H9 (cell line): ENCODE measurements at regions not wholly inside any gene's neighbourhood (a gene's known extent, or its start where the extent isn't known, plus 50 kb on each side); places are given as distances from the start of the nearest gene placed in this dataset.

Experiments
- DNase-seq: peaks from one replicate; pipeline ENCODE4 v3.0.0-alpha.2; 2017
- H2AFZ ChIP-seq: one replicate; pipeline ENCODE4 v1.6.1; 2013; ENCODE audit warnings: mild to moderate bottlenecking, low read length, control low read depth, moderate library complexity
- H2AK5ac ChIP-seq: 2 replicates; pipeline ENCODE4 v1.6.1; 2013; ENCODE audit warnings: low read length, control low read depth, mixed read lengths; ENCODE audit not compliant: insufficient read length
- H2BK120ac ChIP-seq: one replicate; pipeline ENCODE4 v1.6.1; 2013; ENCODE audit warnings: low read depth, mild to moderate bottlenecking, low read length, control low read depth, inconsistent platforms; ENCODE audit not compliant: poor library complexity, severe bottlenecking
- H2BK12ac ChIP-seq: 2 replicates; pipeline ENCODE4 v1.6.1; 2013; ENCODE audit warnings: low read length, control low read depth, mixed read lengths, low read depth; ENCODE audit not compliant: insufficient read length
- H2BK15ac ChIP-seq: 2 replicates; pipeline ENCODE4 v1.6.1; 2013; ENCODE audit warnings: low read depth, low read length, control low read depth
- H2BK20ac ChIP-seq: one replicate; pipeline ENCODE4 v1.6.1; 2013; ENCODE audit warnings: low read depth, mild to moderate bottlenecking, low read length, control low read depth, inconsistent platforms; ENCODE audit not compliant: poor library complexity, severe bottlenecking
- H2BK5ac ChIP-seq: 2 replicates; pipeline ENCODE4 v1.6.1; 2013; ENCODE audit warnings: low read length, control low read depth, mixed read lengths; ENCODE audit not compliant: insufficient read length
- H3K14ac ChIP-seq: 2 replicates; pipeline ENCODE4 v1.6.1; 2013; ENCODE audit warnings: low read length, control low read depth; ENCODE audit not compliant: insufficient read depth
- H3K18ac ChIP-seq: 2 replicates; pipeline ENCODE4 v1.6.1; 2013; ENCODE audit warnings: low read depth, mild to moderate bottlenecking, mixed read lengths, low read length, control low read depth; ENCODE audit not compliant: insufficient read length
- H3K23ac ChIP-seq: 2 replicates; pipeline ENCODE4 v1.6.1; 2013; ENCODE audit warnings: low read length, control low read depth, mixed read lengths, low read depth; ENCODE audit not compliant: insufficient read length
- H3K23me2 ChIP-seq: 2 replicates; pipeline ENCODE4 v1.6.1; 2013; ENCODE audit warnings: low read depth, mild to moderate bottlenecking, mixed read lengths, low read length, control low read depth; ENCODE audit not compliant: insufficient read length, poor library complexity, severe bottlenecking
- H3K27ac ChIP-seq: 2 replicates; pipeline ENCODE4 v1.5.1; 2013; ENCODE audit warnings: low read length, control low read depth, mixed read lengths, low read depth; ENCODE audit not compliant: insufficient read length
- H3K27me3 ChIP-seq: 2 replicates; pipeline ENCODE4 v1.6.1; 2013; ENCODE audit warnings: low read length, control low read depth, inconsistent platforms; ENCODE audit not compliant: insufficient read depth
- H3K4ac ChIP-seq: 2 replicates; pipeline ENCODE4 v1.6.1; 2013; ENCODE audit warnings: low read depth, mild to moderate bottlenecking, control low read depth, inconsistent platforms, low read length, moderate library complexity
- H3K4me1 ChIP-seq: 2 replicates; pipeline ENCODE4 v1.6.1; 2013; ENCODE audit warnings: low read length, control low read depth, inconsistent platforms; ENCODE audit not compliant: insufficient read depth
- H3K4me2 ChIP-seq: 2 replicates; pipeline ENCODE4 v1.6.1; 2013; ENCODE audit warnings: low read length, control low read depth, mixed read lengths; ENCODE audit not compliant: insufficient read length, insufficient read depth
- H3K56ac ChIP-seq: 2 replicates; pipeline ENCODE4 v1.6.1; 2013; ENCODE audit warnings: low read depth, mild to moderate bottlenecking, mixed read lengths, low read length, control low read depth; ENCODE audit not compliant: insufficient read length
- H3K79me1 ChIP-seq: 2 replicates; pipeline ENCODE4 v1.6.1; 2013; ENCODE audit warnings: low read depth, mild to moderate bottlenecking, moderate library complexity, low read length, control low read depth, inconsistent platforms; ENCODE audit not compliant: insufficient read depth, poor library complexity, severe bottlenecking
- H3K79me2 ChIP-seq: 2 replicates; pipeline ENCODE4 v1.6.1; 2013; ENCODE audit warnings: low read length, control low read depth, inconsistent platforms; ENCODE audit not compliant: insufficient read depth
- H3K9ac ChIP-seq: 2 replicates; pipeline ENCODE4 v1.6.1; 2013; ENCODE audit warnings: low read length, control low read depth, mixed read lengths; ENCODE audit not compliant: insufficient read length; ENCODE audit errors: extremely low read depth
- H3K9me3 ChIP-seq: one replicate; pipeline ENCODE4 v1.6.1; 2013; ENCODE audit warnings: low read depth, low read length, inconsistent platforms; ENCODE audit not compliant: control insufficient read depth
- H3T11ph ChIP-seq: one replicate; pipeline ENCODE4 v1.6.1; 2013; ENCODE audit warnings: mild to moderate bottlenecking, low read length, control low read depth, inconsistent platforms
- H4K20me1 ChIP-seq: one replicate; pipeline ENCODE4 v1.6.1; 2013; ENCODE audit not compliant: control insufficient read depth, insufficient read length, insufficient read depth
- H4K5ac ChIP-seq: 2 replicates; pipeline ENCODE4 v1.6.1; 2013; ENCODE audit warnings: low read depth, mild to moderate bottlenecking, mixed read lengths, low read length, control low read depth; ENCODE audit not compliant: insufficient read length
- H4K8ac ChIP-seq: replicated peaks from 2 replicates; pipeline ENCODE4 v1.6.1; 2013; ENCODE audit warnings: low read length, control low read depth, mixed read lengths, low read depth; ENCODE audit not compliant: insufficient read length
- H4K91ac ChIP-seq: 2 replicates; pipeline ENCODE4 v1.6.1; 2013; ENCODE audit warnings: low read depth, mild to moderate bottlenecking, moderate library complexity, mixed read lengths, low read length, control low read depth; ENCODE audit not compliant: insufficient read length
- H3K27ac Mint-ChIP-seq, 3 experiments: 2 replicates in 2 of 3; 3 replicates in 1 of 3; pipeline ENCODE4 v1.8.0; 2020 to 2021; ENCODE audit warnings: mixed read lengths in 3 of 3, mild to moderate bottlenecking in 1 of 3, moderate library complexity in 1 of 3
- H3K27me3 Mint-ChIP-seq: 2 replicates; pipeline ENCODE4 v1.8.0; 2021; ENCODE audit warnings: low read depth, mild to moderate bottlenecking, moderate library complexity, mixed read lengths
- H3K36me3 Mint-ChIP-seq, 3 experiments: 2 replicates in 2 of 3; 3 replicates in 1 of 3; pipeline ENCODE4 v1.8.0; 2020 to 2021; ENCODE audit warnings: low read depth in 3 of 3, mixed read lengths in 3 of 3; ENCODE audit not compliant: insufficient read depth in 1 of 3
- H3K4me1 Mint-ChIP-seq, 2 experiments: 2 replicates each; pipeline ENCODE4 v1.8.0; 2020; ENCODE audit warnings: mixed read lengths in 2 of 2
- H3K4me3 Mint-ChIP-seq, 2 experiments: 2 replicates in 1 of 2; 3 replicates in 1 of 2; pipeline ENCODE4 v1.8.0; 2020 to 2021; ENCODE audit warnings: mild to moderate bottlenecking in 2 of 2, mixed read lengths in 2 of 2, moderate library complexity in 1 of 2
- H3K9me3 Mint-ChIP-seq, 2 experiments: 2 replicates in 1 of 2; 3 replicates in 1 of 2; pipeline ENCODE4 v1.8.0; 2020; ENCODE audit warnings: mild to moderate bottlenecking in 2 of 2, mixed read lengths in 2 of 2, moderate library complexity in 1 of 2
- CTCF ChIP-seq: fragments of 200-600 bp; sonication (generic); conservative IDR thresholded peaks from 3 replicates; pipeline ENCODE4 v1.8.0; 2021; ENCODE audit warnings: antibody characterized with exemption, mild to moderate bottlenecking
- WGBS: extraction: QIAGEN DNeasy Blood & Tissue Kit; methylation state at CpG from one replicate; pipeline ENCODE4 v1.1.7; 2013; ENCODE audit warnings: missing lambda C conversion rate, low lambda C conversion rate, mixed read lengths; ENCODE audit not compliant: insufficient read length; ENCODE audit errors: extremely low coverage; 5-methylcytosine and 5-hydroxymethylcytosine counted together

GRCh38 chr4:110877778-110878370, 255.0 kb upstream of the PITX2 start:
- Histone ChIP-seq H3K4ac (no peak overlapping the region), H3K4me2 (no peak overlapping the region), H4K8ac (no peak overlapping the region), H2BK15ac (no peak overlapping the region), H4K5ac (no peak overlapping the region), H3K23ac (no peak overlapping the region), H3K9me3 (no peaks in the 10 kb centered on the region), H3K9ac (no peak overlapping the region), H3K56ac (no peak overlapping the region), H2BK12ac (no peak overlapping the region), H3T11ph (no peak overlapping the region), H3K27ac (no peak overlapping the region), H3K27me3 (no peaks in the 10 kb centered on the region), H4K91ac (no peak overlapping the region), H3K18ac (no peak overlapping the region), H2AFZ (no peak overlapping the region), H3K79me2 (no peaks in the 10 kb centered on the region), H2BK20ac (no peak overlapping the region), H3K4me1 (no peaks in the 10 kb centered on the region), H2BK5ac (no peak overlapping the region), H3K79me1 (no peaks in the 10 kb centered on the region), H2BK120ac (no peak overlapping the region), H3K14ac (no peak overlapping the region), H2AK5ac (no peak overlapping the region), H3K23me2 (peaks cover 2% of the 10 kb centered on the region), H4K20me1 (no peaks in the 10 kb centered on the region)
- Mint-ChIP-seq H3K4me1 (peaks cover 8 to 13% of the 10 kb centered on the region in 2 experiments), H3K4me3 (no peak overlapping the region), H3K36me3 (peaks cover 0 to 5% (median 0%) of the 10 kb centered on the region in 3 experiments; a peak in 1 of 7 replicates), H3K27me3 (no peaks in the 10 kb centered on the region), H3K27ac (no peak overlapping the region), H3K9me3 (peaks cover 0 to 4% of the 10 kb centered on the region in 2 experiments; a peak in 2 of 5 replicates)
- no peak for DNase-seq
- no peak for TF ChIP-seq CTCF
- no CpG with 5 or more reads among the region's 2 CpGs for WGBS
